HCT116 (cell line): ENCODE measurements at regions not wholly inside any gene's neighbourhood (a gene's known extent, or its start where the extent isn't known, plus 50 kb on each side); places are given as distances from the start of the nearest gene placed in this dataset.

ENCODE experiments used
- EZH2 ChIP-seq: fragments of 200-600 bp; sonication (generic); IDR thresholded peaks from 2 replicates; pipeline ENCODE4 v1.6.1; 2017; ENCODE audit warnings: antibody characterized with exemption, mixed run types
- POLR2AphosphoS5 ChIP-seq: IDR thresholded peaks from 2 replicates; pipeline ENCODE4 v1.6.1; 2011; ENCODE audit warnings: mild to moderate bottlenecking, low read depth, low read length, moderate library complexity
- SIN3A ChIP-seq: IDR thresholded peaks from 2 replicates; pipeline ENCODE4 v1.6.1; 2012; ENCODE audit warnings: low read depth
- YY1 ChIP-seq: IDR thresholded peaks from 2 replicates; pipeline ENCODE4 v1.6.1; 2011; ENCODE audit warnings: low read length, low read depth, moderate library complexity, mild to moderate bottlenecking; ENCODE audit not compliant: insufficient replicate concordance; ENCODE audit errors: extremely low read depth
- TF ChIP-seq, protein P1 (sequence below), 3 experiments: fragments of 200-600 bp in 1 of 3; sonication (generic) in 1 of 3; IDR thresholded peaks in 2 of 3; conservative IDR thresholded peaks in 1 of 3; 2 replicates each; pipeline ENCODE4 v1.5.1; 2012 to 2017; ENCODE audit warnings: low read depth in 2 of 3, low read length in 2 of 3, antibody characterized with exemption in 1 of 3, borderline replicate concordance in 1 of 3, control low read depth in 1 of 3, mild to moderate bottlenecking in 1 of 3, mixed read lengths in 1 of 3, mixed run types in 1 of 3, moderate library complexity in 1 of 3; ENCODE audit not compliant: insufficient read depth in 1 of 3
- TF ChIP-seq, protein P2 (sequence below): IDR thresholded peaks from 2 replicates; pipeline ENCODE4 v1.6.1; 2012; ENCODE audit warnings: low read depth
- TF ChIP-seq, protein P3 (sequence below): IDR thresholded peaks from 2 replicates; pipeline ENCODE4 v1.6.1; 2012

DNA sequence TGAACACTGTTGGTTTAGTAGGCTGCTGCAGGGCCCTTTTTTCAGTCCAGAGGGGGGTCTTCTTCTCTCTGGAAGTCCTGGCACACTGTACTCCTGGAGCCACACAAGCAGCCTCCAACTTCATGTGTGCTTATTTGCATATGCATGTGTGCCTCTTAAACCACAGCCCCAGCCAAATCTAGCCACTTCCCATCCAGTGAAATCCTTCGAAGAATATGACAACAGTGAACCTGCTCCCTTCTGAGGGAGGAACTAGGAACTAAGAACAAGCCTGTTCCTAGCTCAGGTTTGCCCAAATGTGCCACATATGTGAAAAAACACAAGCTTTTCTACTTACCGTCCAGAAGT lies 348.5 kb downstream of the FOXO1 start:
- TF ChIP-seq, protein P1, sequence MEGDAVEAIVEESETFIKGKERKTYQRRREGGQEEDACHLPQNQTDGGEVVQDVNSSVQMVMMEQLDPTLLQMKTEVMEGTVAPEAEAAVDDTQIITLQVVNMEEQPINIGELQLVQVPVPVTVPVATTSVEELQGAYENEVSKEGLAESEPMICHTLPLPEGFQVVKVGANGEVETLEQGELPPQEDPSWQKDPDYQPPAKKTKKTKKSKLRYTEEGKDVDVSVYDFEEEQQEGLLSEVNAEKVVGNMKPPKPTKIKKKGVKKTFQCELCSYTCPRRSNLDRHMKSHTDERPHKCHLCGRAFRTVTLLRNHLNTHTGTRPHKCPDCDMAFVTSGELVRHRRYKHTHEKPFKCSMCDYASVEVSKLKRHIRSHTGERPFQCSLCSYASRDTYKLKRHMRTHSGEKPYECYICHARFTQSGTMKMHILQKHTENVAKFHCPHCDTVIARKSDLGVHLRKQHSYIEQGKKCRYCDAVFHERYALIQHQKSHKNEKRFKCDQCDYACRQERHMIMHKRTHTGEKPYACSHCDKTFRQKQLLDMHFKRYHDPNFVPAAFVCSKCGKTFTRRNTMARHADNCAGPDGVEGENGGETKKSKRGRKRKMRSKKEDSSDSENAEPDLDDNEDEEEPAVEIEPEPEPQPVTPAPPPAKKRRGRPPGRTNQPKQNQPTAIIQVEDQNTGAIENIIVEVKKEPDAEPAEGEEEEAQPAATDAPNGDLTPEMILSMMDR (IDR thresholded peaks at IDR 0.05 in 2 of 3, conservative IDR thresholded peaks at IDR 0.05 in 1 of 3; ENCODE audit: borderline replicate concordance in 1 of 3, insufficient read depth in 1 of 3, low read depth in 2 of 3, low read length in 2 of 3): no peak
- TF ChIP-seq SIN3A (no peak), POLR2AphosphoS5 (no peak), YY1 (no peak), EZH2 (no peak)
- TF ChIP-seq, protein P2, sequence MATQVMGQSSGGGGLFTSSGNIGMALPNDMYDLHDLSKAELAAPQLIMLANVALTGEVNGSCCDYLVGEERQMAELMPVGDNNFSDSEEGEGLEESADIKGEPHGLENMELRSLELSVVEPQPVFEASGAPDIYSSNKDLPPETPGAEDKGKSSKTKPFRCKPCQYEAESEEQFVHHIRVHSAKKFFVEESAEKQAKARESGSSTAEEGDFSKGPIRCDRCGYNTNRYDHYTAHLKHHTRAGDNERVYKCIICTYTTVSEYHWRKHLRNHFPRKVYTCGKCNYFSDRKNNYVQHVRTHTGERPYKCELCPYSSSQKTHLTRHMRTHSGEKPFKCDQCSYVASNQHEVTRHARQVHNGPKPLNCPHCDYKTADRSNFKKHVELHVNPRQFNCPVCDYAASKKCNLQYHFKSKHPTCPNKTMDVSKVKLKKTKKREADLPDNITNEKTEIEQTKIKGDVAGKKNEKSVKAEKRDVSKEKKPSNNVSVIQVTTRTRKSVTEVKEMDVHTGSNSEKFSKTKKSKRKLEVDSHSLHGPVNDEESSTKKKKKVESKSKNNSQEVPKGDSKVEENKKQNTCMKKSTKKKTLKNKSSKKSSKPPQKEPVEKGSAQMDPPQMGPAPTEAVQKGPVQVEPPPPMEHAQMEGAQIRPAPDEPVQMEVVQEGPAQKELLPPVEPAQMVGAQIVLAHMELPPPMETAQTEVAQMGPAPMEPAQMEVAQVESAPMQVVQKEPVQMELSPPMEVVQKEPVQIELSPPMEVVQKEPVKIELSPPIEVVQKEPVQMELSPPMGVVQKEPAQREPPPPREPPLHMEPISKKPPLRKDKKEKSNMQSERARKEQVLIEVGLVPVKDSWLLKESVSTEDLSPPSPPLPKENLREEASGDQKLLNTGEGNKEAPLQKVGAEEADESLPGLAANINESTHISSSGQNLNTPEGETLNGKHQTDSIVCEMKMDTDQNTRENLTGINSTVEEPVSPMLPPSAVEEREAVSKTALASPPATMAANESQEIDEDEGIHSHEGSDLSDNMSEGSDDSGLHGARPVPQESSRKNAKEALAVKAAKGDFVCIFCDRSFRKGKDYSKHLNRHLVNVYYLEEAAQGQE: no peak
- TF ChIP-seq, protein P3, sequence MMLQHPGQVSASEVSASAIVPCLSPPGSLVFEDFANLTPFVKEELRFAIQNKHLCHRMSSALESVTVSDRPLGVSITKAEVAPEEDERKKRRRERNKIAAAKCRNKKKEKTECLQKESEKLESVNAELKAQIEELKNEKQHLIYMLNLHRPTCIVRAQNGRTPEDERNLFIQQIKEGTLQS: no peak
